ENCODE measurements at regions not wholly inside any gene's neighbourhood (a gene's known extent, or its start where the extent isn't known, plus 50 kb on each side); places are given as distances from the start of the nearest gene placed in this dataset.

DNA sequence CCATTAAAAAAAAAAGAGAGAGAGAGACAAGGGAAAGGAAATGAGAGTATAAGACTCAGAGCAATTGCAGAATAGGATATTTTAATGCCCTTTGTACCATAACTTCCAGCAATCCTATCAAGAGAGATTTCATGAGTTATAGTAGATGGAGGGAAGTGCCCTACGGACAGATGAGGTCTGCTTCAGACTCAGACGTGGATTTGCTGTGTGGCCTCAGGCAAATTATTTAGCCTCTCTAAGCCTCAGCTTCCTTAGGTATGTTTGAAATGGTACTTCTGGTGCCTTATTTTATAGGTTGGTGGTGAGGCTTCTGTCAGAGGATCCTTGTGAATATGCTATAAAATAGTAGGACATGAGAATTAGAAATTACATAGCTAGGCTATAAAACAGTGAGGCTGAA is 448.2 kb downstream of the EDEM1 start:
- no peak overlapping the region for H3K4me3 ChIP-seq
- no peaks in the 10 kb centered on the region for H3K4me1 ChIP-seq
- TF ChIP-seq POLR2A (IDR thresholded peaks at IDR 0.05): no peak
- TF ChIP-seq, protein P1, sequence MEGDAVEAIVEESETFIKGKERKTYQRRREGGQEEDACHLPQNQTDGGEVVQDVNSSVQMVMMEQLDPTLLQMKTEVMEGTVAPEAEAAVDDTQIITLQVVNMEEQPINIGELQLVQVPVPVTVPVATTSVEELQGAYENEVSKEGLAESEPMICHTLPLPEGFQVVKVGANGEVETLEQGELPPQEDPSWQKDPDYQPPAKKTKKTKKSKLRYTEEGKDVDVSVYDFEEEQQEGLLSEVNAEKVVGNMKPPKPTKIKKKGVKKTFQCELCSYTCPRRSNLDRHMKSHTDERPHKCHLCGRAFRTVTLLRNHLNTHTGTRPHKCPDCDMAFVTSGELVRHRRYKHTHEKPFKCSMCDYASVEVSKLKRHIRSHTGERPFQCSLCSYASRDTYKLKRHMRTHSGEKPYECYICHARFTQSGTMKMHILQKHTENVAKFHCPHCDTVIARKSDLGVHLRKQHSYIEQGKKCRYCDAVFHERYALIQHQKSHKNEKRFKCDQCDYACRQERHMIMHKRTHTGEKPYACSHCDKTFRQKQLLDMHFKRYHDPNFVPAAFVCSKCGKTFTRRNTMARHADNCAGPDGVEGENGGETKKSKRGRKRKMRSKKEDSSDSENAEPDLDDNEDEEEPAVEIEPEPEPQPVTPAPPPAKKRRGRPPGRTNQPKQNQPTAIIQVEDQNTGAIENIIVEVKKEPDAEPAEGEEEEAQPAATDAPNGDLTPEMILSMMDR (IDR thresholded peaks at IDR 0.05): no peak
- no peak overlapping the region for H3K27ac ChIP-seq
- no peaks in the 10 kb centered on the region for H3K9me3 ChIP-seq
- no peak for DNase-seq
- no peaks in the 10 kb centered on the region for H3K36me3 ChIP-seq
- H3K27me3 ChIP-seq: no peaks in the 10 kb centered on the region
- intact Hi-C loops (cut with DNase I; ENCODE audit: low total_unique reads): no loop called here

DNA sequence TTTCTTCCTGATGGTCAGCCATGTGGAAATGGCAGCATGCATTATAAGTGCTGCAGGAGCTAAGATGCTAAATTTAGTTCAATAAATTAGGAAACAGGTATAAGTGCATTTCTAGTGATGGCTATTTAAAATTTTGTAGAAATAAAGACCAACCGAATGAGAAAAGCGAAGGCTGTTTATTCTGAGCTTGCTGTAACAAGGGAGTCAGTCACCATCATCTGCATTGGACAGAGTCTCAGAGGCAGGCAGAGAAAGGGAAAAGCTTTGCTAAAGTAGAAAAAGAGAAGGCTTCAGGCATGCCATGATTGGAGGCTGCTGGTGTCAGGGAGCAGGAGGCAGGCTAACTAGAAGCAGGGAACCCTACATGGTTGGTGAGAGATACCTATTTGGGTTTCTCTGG is 451.0 kb downstream of the EDEM1 start:
- Histone ChIP-seq H3K27ac (no peak overlapping the region), H3K4me3 (no peak overlapping the region), H3K36me3 (no peaks in the 10 kb centered on the region), H3K27me3 (no peaks in the 10 kb centered on the region), H3K9me3 (no peaks in the 10 kb centered on the region), H3K4me1 (no peaks in the 10 kb centered on the region)
- intact Hi-C loops (cut with DNase I; ENCODE audit: low total_unique reads): no loop called here
- DNase-seq: no peak
- TF ChIP-seq, protein P1 (IDR thresholded peaks at IDR 0.05): no peak

DNA sequence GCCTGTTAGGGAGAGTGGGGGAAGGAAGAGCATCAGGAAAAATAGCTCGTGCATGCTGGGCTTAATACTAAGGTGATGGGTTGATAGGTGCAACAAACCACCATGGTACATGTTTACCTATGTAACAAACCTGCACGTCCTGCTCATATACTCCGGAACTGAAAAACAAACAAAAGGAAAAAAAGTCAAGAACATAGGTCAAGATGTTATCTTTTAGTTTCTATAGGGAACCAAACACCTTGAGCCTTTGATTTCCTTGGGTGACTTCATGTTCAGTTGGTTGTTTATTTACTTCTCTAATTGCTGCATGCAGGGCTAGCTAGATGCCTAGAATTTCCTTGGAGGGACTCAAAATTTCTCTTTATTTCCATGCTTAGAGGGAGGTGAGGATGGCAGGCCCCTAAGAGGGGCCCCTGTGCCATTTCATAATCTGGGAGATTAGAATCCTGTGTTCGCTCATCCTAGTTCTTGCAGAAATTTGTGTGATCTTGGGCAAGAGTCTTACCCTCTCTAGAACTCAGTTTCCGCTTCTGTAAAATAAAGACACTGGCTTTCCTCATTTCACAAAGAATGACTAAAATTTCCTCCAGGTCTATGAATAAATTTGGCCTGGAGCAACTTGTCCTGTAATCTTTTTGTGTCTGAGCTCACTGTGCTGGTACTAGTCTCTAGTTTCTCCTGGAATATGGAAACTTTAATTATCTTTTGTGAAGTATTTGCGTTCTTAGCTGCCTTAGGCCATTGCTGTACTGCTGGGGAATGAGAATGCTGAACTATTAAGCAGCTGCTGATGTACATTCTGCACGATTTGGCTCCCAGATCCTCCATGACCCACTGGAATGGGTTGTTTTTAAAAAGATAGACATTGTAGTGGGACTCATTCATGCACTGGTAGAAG is 457.5 kb downstream of the EDEM1 start:
- DNase-seq: no peak
- no peak for TF ChIP-seq POLR2A (IDR thresholded peaks at IDR 0.05)
- TF ChIP-seq, protein P1 (IDR thresholded peaks at IDR 0.05): no peak

DNA sequence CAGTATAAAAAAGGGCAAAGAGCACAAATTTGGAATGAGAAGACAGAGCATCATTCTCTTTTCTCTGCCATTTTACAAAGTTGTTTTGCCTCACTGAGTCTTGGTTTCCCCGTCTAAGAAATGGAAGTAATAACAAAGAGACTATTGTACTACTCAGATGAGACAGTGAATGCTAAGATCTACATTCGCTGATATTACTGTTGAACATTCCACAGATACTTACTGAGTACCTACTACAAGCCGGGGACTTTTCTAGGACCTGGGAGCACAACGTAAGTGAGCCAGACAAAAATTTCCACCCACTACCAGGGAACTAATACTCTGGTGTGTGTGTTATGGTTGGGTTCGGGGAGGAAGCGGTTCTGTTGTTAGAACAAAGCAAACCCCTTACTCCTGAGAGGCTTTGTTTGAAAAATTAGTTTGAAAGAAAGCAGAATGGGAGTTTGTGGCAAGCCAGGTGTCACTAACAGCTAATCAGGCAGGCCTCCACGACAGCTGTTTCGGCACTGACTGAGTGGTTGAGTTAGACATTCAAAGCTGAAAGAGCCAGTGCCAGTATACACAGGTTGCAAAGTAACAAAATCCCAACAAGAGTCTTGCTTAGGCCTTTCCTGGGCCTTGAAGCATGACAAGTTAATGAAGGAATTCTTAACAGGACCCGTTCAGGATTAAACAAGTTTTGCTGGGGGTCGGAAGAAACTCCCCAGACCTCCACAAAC is 458.3 kb downstream of the EDEM1 start:
- Histone ChIP-seq H3K4me1 (no peaks in the 10 kb centered on the region), H3K9me3 (no peaks in the 10 kb centered on the region), H3K4me3 (no peak overlapping the region), H3K27ac (no peak overlapping the region), H3K36me3 (no peaks in the 10 kb centered on the region), H3K27me3 (no peaks in the 10 kb centered on the region)
- intact Hi-C loops (cut with DNase I; ENCODE audit: low total_unique reads): no loop called here
- TF ChIP-seq, protein P1 (IDR thresholded peaks at IDR 0.05): no peak
- TF ChIP-seq POLR2A (IDR thresholded peaks at IDR 0.05): no peak
- no peak for DNase-seq

More for the DNA sequence above, 457.5 kb downstream of the EDEM1 start:
- Histone ChIP-seq H3K27ac (no peak overlapping the region), H3K36me3 (no peaks in the 10 kb centered on the region), H3K4me3 (no peak overlapping the region), H3K9me3 (no peaks in the 10 kb centered on the region), H3K4me1 (no peaks in the 10 kb centered on the region), H3K27me3 (no peaks in the 10 kb centered on the region)
- intact Hi-C loops (cut with DNase I; ENCODE audit: low total_unique reads): no loop called here

DNA sequence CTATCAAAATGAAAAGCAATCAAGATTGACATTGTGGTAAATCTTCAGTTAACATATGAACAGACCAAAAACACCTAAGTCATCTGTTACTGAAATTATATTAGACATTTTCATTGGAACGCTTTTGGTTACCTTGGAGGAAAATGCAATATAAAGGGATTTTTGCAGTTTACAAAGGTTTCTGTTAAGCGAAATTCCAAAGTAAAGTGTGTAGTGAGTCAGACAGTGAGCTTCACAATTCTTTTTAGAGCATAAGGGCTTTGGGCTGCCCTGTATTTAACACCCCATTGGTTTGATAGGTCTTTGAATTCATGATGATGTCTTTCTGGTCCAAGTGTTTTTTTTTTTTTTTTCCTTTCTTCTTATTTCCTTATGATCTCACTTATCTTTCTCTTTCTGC is 462.8 kb downstream of the EDEM1 start:
- no peak for DNase-seq
- intact Hi-C loops (cut with DNase I; ENCODE audit: low total_unique reads): no loop called here
- TF ChIP-seq, protein P1 (IDR thresholded peaks at IDR 0.05): no peak
- no peak for TF ChIP-seq POLR2A (IDR thresholded peaks at IDR 0.05)

More for the DNA sequence above, 462.8 kb downstream of the EDEM1 start:
- H3K36me3 ChIP-seq: no peaks in the 10 kb centered on the region
- no peaks in the 10 kb centered on the region for H3K9me3 ChIP-seq
- H3K27me3 ChIP-seq: no peaks in the 10 kb centered on the region
- no peak overlapping the region for H3K4me3 ChIP-seq
- no peak overlapping the region for H3K27ac ChIP-seq
- H3K4me1 ChIP-seq: no peaks in the 10 kb centered on the region
